Suppressor macrophage (primary cell): ENCODE measurements at regions not wholly inside any gene's neighbourhood (a gene's known extent, or its start where the extent isn't known, plus 50 kb on each side); places are given as distances from the start of the nearest gene placed in this dataset.

Experiments used
- DNase-seq, 4 experiments: peaks; one replicate each; pipeline ENCODE4 v3.0.0-alpha.2; 2020 to 2022

DNA sequence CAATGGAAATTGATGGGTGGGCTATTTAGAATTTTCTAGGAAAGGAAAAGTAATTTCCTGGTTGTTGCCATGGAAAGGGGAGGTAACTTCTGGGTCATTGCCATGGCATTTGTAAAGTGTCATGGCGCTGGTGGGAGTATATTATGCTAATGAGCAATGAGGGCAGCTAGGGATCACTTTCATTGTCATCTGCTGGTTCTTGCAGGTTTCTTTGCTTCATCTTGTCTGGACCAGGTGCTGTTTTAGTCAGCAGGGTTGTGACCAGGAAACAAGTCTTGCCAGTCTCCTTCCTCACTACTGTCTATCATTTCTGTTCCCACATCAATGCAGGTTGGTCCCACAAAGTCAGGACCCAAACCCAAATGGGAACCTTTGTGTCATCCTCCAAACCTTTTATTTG lies 237.6 kb upstream of the C11orf87 start:
- no peak for DNase-seq

DNA sequence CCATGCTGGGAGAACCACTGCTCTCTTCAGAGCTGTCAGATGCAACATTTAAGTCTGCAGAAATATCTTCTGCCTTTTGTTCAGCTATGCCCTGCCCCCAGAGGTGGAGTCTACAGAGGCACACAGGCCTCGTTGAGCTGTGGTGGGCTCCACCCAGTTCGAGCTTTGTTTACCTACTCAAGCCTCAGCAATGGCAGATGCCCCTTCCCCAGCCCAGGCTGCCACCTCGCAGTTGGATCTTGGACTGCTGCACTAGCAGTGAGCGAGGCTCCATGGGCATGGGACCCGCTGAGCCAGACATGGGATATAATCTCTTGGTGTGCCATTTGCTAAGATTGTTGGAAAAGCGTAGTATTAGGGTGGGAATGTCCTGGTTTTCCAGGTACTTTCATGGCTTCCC lies 229.1 kb upstream of the C11orf87 start:
- DNase-seq, result no peak

DNA sequence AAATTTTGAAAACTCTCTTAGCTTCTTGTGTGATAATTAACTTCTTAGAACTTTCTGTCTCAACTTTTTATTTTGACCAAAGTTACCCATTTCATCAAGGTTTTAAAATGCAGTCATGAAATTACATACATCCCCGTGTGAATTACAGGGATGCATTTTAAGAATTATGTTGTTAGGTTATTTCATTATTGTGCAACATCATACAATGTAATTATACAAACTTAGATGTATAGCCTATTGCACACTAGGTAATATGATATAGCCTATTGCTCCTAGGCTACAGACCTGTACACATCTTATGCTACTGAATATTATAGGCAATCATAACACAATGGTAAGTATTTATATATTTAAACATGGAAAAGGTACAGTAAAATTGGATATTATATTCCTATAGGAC lies 228.1 kb upstream of the C11orf87 start:
- DNase-seq, result no peak

DNA sequence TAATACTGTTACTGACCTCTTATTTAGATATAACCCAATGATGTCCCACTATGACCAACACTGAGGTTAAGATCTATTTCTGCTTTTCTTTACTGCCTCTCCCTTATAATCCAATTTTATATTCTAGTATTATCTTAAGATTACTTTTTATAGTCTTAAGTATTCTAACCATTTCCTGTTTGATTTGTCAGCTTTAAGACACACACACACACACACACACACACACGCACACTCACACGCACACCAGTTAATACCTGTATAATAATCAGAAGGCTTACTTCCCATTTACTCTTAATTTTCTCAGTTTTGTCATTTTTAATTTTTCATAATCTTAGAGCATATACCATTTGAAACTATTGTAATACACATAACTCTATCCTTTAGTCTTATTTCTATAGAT lies 226.0 kb upstream of the C11orf87 start:
- DNase-seq, result no peak

DNA sequence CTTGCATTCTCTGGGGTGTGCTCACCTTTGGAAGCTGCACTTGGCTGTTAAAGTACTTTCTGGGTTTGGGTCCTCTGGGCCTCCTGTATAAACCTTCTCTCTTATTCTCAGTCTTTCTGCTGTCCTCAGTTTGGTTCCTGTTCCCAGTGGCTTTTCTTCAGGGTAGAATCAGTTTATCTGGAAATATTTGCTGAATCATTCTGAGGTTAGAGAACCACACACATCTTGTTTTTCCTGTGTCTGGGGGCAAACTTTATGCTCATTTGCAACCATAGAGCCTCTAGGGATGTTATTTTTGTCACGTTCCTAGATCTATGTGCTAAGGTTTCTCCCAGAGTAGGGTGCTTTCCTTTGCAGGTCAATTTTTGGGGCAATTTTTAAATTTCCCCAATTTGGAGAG lies 224.3 kb upstream of the C11orf87 start:
- no peak for DNase-seq

DNA sequence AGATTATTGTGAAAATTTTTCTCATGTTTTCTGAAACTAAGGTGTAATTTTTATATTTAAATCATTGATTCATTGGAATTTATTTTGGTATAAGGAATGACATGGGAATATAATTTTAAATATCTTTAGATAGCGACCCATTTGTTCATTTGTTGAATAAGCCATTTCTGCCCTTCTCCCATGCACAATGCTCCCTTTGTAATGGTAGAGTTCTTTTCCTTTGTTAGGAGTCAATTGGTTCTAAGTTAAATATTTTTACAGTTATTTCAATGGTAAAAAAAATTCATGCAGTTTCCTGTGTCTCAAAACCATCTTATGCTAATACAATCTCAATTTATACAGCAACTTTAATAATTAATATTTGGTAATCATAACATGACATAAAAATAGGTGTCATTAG lies 218.8 kb upstream of the C11orf87 start:
- DNase-seq, result no peak

DNA sequence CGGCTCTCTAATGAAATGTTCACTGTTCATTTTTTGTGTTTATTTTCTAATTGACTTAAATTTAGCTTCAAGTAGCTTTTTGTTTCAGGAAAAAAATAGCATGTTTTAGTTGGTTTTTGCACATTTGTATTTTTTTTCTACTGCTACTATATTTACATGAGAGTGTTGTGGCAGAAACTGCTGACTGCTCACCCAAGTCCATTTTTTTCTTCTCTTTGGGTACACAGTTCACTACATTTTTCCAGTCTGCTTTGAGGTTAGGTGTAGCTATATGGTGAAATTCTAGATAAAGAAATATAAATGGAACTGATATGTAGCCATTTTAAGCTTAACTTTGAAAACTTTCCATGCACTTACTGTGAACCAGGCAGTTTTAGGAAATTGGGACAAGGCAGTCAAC lies 216.7 kb upstream of the C11orf87 start:
- DNase-seq, result no peak

DNA sequence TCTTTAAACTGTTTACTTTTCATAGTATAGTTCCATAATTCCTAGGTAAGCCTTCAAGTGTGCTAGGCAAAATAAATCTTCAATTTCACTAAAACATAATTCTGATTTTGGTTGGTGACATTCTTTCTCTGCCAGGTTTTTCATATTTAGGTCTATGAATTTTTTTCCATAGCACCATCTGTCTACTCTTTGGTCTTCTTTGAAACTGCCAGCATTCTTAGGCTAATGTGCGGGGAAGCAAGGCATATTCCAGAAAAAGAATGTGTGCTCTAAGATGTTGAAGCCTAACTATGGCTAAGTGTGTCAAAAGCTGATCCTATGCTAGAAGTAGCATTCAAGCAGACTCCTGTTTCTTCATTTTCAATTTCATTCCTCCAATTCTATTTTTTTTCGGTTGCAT lies 213.9 kb upstream of the C11orf87 start:
- DNase-seq, result no peak

DNA sequence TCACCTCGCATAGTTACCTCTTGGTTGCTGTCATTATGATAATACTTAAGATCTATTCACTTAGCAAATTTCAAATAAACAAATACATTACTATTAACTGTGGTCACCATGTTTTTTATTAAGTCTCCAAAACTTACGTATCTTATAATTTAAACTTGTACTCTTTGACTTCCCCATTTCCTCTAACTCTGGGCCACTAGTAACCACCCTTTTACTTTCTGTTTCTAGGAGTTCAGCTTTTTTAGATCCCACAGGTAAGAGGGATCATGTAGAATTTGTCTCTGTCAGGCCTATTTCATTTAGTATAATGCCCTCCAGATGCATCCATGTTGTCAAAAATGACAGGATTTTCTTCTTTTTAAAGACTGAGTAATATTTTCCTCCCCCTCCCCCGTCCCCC lies 212.4 kb upstream of the C11orf87 start:
- DNase-seq, result no peak

DNA sequence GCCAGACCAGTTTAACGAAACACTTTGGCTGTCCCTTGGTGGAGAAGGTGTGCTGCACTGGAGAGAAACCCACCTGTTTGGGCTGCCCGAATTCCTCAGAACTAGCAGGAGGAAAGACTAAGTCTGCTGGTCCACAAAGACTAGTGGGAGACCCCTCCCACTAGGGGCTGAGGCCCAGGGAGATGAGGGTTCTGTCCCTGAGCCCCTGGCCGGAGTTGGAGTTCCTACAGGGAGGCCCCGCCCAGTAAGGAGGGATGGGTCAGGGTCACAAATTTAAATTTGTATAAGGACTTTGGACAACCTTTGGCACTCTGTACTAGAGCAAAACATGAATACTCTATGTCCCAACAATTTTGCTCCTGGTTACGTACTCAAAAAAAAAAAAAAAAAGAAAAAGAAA lies 200.8 kb upstream of the C11orf87 start:
- DNase-seq, result no peak

DNA sequence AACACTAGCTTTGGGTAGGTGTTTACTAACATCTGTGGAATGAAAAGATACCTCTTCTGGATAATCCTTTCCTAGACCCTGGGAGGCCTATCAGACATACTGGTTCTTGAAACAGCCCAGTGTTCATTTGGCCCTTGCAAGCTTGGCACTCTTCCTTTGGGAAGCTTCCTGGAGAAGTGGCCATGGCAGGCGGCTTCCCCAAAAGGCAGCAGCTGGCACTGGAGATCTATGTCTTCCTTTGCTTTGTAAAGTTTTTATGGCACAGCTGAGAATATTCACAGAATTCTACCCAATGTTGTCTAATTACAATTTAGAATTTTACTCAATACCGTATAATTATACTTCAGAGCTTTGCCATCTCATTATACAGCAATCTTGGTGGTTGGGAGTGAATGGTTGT lies 199.2 kb upstream of the C11orf87 start:
- no peak for DNase-seq

DNA sequence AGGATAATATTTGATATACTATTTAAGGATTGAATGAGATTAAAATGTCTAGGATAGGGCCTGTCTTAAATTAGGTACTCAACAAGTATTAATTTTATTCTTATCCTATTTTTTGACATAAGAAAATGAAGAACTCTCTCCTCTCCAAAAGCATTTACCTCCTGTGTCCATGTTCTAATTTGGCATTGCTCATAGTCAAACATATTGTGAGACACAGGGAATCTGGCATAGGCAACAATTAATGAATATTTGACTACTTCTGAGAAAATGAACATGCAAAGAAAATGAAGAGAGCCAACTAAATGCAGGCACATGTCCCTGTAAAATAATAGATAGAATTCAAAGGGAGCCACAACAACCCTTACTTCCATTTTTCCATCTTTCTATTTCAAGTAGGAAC lies 198.5 kb upstream of the C11orf87 start:
- no peak for DNase-seq

DNA sequence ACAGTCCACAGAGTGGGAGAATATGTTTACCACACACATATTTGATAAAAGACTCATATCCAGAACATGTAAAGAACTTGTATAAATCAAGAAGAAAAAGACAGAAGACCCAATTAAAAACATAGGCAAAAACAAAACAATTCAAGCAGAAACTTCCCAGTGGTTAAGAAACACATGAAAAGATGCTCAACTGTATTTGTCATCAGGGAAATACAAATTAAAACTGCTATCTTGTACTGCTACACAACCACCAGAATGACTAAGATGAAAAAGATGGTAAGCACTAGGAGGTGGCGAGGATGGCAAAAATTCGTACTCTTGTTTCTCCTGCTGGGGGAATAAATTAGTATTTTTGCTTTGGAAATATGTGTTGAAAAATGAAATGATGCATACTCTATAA lies 192.3 kb upstream of the C11orf87 start:
- DNase-seq, result no peak

DNA sequence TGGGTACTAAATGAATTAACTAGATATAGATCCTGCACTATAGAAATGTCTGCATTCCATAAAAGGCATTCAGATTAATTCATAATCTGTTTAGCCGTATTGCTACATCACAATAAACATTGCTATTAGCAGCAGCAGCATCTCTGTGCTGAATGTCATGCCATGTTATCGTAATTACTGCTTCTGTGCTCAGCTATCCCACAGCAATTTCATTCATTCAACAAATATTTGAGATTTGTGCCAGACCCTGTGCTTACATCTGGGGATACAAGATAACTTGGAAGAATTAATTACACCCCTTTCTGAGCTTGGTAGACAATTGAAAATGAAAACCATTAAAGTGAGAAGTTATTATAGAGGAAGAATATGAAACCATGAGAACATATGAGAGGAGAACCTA lies 185.8 kb upstream of the C11orf87 start:
- no peak for DNase-seq

DNA sequence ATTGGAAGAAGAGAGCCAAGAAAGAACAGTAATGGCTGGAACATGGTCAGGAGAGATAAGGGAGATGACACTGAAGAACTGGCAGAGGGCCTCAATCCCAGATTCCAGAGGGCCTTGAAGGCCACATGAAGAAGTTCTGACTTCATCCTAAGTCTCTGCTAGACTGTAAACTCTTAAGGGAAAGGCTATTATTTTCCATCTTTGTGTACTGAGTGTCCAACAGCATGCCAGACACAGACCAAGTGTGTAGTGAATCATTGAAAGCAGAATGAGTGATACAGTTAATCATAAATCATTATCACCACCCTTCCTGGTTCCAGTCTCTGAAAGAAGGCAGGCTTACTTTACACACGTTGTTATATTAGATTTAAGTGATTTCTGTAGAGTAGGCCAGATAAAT lies 185.3 kb upstream of the C11orf87 start:
- DNase-seq, result no peak

DNA sequence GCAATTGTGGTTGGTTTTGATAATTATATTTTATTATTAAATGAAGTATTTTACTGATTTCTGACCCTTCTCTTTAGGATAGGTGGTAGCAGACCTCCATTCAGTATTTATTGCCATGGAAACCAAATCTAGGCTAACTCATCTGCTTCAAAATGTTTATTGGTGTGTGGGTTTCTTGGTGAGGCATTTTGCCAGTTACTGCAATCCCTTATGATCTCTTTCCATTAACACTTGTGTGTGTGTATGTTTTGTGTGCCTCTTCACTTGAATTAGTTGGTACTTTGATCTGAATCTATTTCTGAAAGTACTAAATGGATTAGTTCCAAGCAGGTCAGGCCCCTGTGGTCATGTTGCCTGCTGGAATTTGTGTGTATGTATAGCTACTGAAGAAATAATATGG lies 184.4 kb upstream of the C11orf87 start:
- DNase-seq, result no peak

DNA sequence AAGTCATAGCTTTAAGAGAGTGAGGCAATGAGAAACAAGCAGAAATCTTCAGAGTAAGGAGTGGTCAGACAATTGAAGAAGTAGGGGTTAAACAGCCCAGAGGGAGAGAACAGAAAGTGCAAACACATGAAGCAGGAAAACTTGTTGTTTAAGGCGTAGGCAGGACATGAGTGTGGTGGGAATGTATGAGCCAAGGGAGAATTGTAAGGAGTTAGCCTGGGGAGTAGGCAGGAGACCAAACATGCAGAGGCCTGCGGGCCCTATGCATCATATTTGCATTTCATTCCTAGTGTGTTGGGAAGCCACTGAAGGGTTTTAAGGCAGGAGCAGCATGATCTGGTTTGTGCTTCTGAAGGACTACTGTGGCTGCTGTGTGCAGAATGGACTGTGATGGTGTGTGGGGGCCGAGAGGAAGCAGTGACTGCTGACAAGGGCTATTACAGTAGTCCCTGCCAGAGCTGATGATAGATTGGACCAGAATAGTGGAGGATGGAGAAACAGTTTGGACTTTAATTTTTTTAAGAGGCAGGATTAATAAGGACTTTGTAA lies 179.9 kb upstream of the C11orf87 start:
- no peak for DNase-seq

DNA sequence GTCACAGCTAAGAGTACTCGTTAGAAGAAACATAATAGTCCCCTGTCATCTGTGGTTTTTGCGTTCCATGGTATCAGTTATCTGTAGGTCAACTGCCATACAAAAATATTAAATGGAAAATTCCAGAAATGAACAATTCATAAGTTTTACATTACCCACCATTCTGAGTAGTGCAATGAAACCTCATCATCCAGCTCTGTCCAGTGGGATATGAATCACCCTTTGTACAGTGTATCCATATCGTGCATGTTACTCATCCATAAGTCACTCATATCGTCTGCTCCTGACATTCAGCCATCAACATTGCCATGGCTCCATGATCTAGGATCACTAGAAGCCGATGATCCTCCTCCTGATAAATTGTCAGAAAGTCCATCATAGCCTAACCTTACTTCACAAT lies 174.9 kb upstream of the C11orf87 start:
- no peak for DNase-seq

DNA sequence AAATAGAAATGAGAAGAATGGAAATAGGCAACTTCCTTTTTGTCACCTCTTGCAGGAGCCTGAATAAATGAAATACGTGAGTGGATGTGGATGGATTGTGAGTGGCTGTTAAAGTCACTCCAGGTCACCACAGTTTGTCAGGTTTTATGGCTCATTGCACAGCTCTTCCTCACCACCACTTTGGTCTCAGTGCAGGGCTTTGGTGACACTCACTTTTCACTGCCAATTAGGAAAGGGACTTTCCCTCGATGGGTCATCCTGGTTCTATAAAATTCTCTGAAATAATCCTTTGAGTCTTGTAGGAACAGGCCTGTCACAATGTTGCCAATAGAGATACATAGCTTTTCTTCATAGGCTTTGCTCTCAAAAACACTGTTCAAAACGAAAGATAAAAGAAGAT lies 172.4 kb upstream of the C11orf87 start:
- DNase-seq, result no peak

DNA sequence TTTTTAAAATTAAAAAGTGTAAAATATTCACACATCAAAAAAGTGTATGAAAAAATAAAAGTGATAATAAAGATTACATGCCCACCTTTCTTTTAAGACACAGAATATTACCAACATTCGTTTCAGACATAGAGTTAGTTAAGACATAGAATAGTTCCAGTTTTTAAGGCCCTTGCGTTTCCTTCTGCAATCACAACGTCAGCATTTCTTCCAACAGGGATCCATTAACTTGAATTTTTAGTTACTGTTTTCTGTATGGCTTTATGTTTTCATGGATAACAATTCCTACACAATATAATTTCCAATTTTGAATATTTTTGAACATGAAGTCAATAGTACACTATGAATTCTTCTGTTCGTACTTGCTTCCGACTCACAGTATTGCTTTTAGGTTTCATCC lies 170.8 kb upstream of the C11orf87 start:
- no peak for DNase-seq

DNA sequence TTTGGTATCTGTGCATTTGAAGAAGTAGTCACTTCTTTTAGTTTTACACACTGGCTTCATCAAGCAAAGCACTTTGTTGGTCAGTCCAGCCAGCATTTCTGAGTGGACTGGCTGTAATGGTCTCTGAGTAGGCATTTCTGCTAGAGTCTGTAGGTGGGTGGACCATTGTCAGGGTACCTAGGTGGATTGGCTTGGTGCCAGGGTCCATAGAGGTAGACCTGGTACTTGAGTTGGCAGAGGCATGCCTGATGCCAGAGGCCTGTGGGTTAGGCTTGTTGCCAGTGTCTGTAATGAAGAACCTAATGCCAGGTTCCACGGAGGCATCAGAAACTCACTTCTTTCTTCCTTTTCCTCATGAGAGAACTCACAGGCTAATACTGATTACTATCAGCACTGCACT lies 157.9 kb upstream of the C11orf87 start:
- no peak for DNase-seq

DNA sequence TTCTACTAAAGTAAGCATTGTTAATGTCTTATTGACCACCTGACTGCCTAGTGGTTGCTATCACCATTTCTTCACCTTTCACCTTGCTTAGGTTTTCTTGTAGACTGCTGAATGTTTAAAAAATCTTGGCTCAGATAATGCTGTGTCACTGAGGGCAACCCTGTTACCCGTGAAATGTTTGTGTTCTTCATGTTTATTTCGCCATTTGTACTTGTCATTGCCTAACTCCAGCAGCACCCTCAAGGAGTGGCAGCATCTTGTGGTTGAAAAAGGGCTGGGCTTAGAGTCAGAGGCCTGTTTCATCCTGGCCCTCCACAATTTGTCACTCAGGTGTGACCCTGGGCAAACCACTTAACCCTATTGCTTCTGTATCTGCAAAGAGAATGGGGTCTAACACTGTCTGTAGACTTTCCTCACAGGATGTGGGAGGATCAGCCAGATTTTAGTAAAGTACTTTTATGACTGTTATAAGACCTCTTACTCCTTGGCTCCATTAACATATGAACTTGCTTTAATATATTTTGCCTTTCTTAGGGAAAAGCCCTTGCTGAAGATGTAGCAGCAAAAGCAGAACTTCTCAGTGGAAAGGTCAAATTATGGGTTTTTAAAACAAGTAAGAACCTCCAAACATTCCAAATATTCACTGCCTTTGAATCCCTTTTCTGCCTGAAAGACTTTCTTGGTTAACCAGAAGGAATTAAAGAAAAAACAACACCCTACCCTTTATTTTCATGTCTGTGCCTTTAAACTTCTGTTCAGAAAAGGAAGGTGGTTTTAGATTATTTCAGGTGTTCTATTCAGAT lies 154.5 kb upstream of the C11orf87 start:
- DNase-seq, result no peak

DNA sequence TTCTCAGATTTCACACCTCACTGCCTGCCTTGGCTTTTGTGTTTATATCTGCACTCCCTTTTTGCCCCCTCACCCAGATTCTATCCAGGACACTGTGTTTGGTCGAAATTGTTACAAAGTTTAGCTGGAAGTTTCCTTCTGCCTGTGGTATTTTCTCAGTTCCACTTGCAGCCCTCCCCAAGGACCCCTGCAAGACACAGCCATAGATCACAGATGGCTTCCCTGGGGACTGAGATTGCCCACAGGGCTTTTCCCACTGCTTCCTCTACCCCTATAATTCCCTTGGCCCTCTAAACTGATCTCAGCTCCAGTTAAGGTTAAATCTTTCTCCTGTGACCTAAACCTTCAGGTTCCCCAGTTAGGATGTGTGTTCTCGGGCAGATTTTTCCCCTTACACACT lies 146.1 kb upstream of the C11orf87 start:
- no peak for DNase-seq

DNA sequence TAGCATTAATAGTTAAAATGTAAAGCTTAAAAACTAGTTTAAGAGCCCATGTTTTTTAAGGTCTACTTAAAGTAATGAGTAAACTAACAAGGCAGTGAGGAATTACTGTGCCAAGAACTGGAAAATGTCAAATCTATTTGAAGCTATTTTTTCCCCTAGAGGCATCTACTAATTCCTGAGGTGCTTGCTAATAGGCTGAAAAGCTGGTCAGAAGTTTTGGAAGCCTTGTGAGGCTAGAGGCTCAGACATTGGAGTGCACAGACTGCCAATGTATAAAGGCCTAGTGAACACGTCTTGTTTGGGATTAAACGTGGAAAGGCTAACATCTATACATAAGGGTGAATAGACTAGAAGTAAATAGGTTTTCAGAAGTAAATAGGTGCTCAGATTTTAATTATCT lies 136.5 kb upstream of the C11orf87 start:
- no peak for DNase-seq

DNA sequence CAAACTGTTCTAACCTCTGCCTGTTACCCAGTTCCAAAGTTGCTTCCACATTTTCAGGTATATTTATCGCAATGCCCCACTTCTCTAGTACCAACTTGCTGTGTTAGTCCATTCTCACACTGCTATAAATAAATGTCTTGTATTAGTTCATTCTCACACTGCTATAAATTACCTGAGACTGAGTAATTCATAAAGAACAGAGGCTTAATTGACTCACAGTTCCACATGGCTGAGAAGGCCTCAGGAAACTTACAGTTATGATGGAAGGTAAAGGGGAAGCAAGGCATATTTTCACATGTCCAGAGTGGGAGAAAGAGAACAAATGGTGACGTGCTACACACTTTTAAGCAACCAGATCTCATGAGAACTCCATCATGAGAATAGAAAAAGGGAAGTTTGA lies 130.4 kb upstream of the C11orf87 start:
- DNase-seq, result peak in 1 of 4 experiments; percentile 12
